ENCODE measurements at regions not wholly inside any gene's neighbourhood (a gene's known extent, or its start where the extent isn't known, plus 50 kb on each side); places are given as distances from the start of the nearest gene placed in this dataset.

DNA sequence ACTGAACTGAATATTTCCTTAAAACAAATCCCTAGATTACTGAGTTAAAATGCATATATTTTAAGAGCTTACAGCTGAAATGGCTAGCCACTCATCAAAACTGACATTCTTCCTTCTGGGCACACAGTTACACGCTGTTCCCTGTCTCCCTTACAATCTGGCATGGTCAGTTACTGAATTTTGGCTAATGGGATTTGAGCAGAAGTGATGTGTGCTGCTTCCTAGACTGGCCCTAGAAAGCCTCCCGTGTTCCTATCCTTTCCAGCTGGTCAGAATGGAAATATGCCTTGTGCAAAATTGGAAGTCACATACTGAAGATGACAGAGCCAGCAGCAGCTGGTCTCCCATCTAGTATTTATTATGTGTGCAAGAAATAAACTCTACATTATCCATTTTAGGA is 128.7 kb upstream of the NAMPT start:
- no peak for TF ChIP-seq ZNF2 (tag by site-specific recombination; IDR thresholded peaks at IDR 0.05)
- TF ChIP-seq, protein P1, sequence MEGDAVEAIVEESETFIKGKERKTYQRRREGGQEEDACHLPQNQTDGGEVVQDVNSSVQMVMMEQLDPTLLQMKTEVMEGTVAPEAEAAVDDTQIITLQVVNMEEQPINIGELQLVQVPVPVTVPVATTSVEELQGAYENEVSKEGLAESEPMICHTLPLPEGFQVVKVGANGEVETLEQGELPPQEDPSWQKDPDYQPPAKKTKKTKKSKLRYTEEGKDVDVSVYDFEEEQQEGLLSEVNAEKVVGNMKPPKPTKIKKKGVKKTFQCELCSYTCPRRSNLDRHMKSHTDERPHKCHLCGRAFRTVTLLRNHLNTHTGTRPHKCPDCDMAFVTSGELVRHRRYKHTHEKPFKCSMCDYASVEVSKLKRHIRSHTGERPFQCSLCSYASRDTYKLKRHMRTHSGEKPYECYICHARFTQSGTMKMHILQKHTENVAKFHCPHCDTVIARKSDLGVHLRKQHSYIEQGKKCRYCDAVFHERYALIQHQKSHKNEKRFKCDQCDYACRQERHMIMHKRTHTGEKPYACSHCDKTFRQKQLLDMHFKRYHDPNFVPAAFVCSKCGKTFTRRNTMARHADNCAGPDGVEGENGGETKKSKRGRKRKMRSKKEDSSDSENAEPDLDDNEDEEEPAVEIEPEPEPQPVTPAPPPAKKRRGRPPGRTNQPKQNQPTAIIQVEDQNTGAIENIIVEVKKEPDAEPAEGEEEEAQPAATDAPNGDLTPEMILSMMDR (tag by site-specific recombination; IDR thresholded peaks at IDR 0.05), result no peak
- TF ChIP-seq ZNF16 (tag by site-specific recombination; IDR thresholded peaks at IDR 0.05; ENCODE audit: low read depth), result no peak
- no peak for TF ChIP-seq ZNF544 (tag by site-specific recombination; IDR thresholded peaks at IDR 0.05)
- TF ChIP-seq BCL11A (tag by site-specific recombination; IDR thresholded peaks at IDR 0.05; ENCODE audit: low read depth), result no peak
- no peak for TF ChIP-seq ZNF510 (tag by site-specific recombination; IDR thresholded peaks at IDR 0.05; ENCODE audit: insufficient replicate concordance)
- TF ChIP-seq ZNF324 (tag by site-specific recombination; IDR thresholded peaks at IDR 0.05), result no peak
- no peak for TF ChIP-seq ZNF274 (IDR thresholded peaks at IDR 0.05; ENCODE audit: low read length)
- TF ChIP-seq ZNF274 (tag by site-specific recombination; IDR thresholded peaks at IDR 0.05; ENCODE audit: borderline replicate concordance), result no peak
- no peak for TF ChIP-seq ZNF19 (tag by site-specific recombination; IDR thresholded peaks at IDR 0.05; ENCODE audit: low read depth)
- TF ChIP-seq, protein P2, sequence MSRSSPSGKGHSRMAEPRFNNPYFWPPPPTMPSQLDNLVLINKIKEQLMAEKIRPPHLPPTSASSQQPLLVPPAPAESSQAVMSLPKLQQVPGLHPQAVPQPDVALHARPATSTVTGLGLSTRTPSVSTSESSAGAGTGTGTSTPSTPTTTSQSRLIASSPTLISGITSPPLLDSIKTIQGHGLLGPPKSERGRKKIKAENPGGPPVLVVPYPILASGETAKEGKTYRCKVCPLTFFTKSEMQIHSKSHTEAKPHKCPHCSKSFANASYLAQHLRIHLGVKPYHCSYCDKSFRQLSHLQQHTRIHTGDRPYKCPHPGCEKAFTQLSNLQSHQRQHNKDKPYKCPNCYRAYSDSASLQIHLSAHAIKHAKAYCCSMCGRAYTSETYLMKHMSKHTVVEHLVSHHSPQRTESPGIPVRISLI (tag by site-specific recombination; IDR thresholded peaks at IDR 0.05), result no peak
